ENCODE measurements at regions not wholly inside any gene's neighbourhood (a gene's known extent, or its start where the extent isn't known, plus 50 kb on each side); places are given as distances from the start of the nearest gene placed in this dataset.
"Not testable (repeated sequence)": the region's sequence is repeated elsewhere in the genome, so short reads cannot be mapped to it uniquely, and the experiment has no call there.

GRCh38 chr4:75391489-75392166 is 122.6 kb downstream of the RCHY1 start:
- no peaks in the 10 kb centered on the region for H3K9me3 ChIP-seq (ENCODE audit: insufficient read depth, low read depth, low read length)

DNA sequence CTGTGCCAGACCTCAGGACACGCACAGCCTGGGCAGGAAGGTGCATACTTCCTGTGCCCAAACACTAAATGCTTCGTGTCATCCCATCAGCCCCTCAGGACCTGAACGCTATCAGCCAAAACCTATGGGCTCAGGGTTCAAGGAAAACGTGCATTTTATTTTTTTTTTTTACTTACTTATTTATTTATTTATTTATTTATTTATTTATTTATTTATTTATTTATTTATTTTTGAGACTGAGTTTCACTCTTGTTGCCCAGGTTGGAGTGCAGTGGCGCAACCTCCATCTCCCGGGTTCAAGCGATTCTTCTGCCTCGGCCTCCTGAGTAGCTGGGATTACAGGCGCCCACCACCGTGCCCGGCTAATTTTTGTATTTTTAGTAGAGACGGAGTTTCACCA is 127.8 kb downstream of the RCHY1 start:
- H3K4me1 ChIP-seq (ENCODE audit: insufficient read depth, low read length, poor library complexity, severe bottlenecking); H3K27me3 ChIP-seq (ENCODE audit: insufficient read depth, low read length, poor library complexity, severe bottlenecking): not testable (repeated sequence)

More at GRCh38 chr4:75391489-75392166, 122.6 kb downstream of the RCHY1 start:
- Histone ChIP-seq H3K27me3 (ENCODE audit: insufficient read depth, low read length, poor library complexity, severe bottlenecking) (no peaks in the 10 kb centered on the region), H3F3A (ENCODE audit: low read depth) (no peaks in the 10 kb centered on the region), H3K9me2 (replicated peaks; ENCODE audit: low read depth, low read length) (no peaks in the 10 kb centered on the region), H4K20me1 (ENCODE audit: insufficient read depth, low read length, poor library complexity, severe bottlenecking) (no peaks in the 10 kb centered on the region), H2AFZ (ENCODE audit: low read length) (no peak overlapping the region), H3K36me3 (ENCODE audit: insufficient read depth, low read length) (no peaks in the 10 kb centered on the region), H3K79me2 (ENCODE audit: insufficient read depth, low read length) (no peaks in the 10 kb centered on the region), H3K4me1 (ENCODE audit: insufficient read depth, low read length, poor library complexity, severe bottlenecking) (no peaks in the 10 kb centered on the region), H3K9ac (ENCODE audit: low read depth, low read length, poor library complexity, severe bottlenecking) (no peak overlapping the region), H3K4me2 (ENCODE audit: low read depth, low read length, poor library complexity, severe bottlenecking) (no peak overlapping the region), H3K4me3 (ENCODE audit: low read length, poor library complexity, severe bottlenecking) (no peak overlapping the region)
- TF ChIP-seq CTCF (conservative IDR thresholded peaks at IDR 0.05; ENCODE audit: low read length) (no peak), EZH2phosphoT487 (IDR thresholded peaks at IDR 0.05; ENCODE audit: borderline replicate concordance) (no peak)

GRCh38 chr4:75385106-75385505 is 129.1 kb downstream of the RCHY1 start:
- Histone ChIP-seq H4K20me1 (ENCODE audit: insufficient read depth, low read length, poor library complexity, severe bottlenecking) (no peaks in the 10 kb centered on the region), H3K4me1 (ENCODE audit: insufficient read depth, low read length, poor library complexity, severe bottlenecking) (no peaks in the 10 kb centered on the region), H3K4me2 (ENCODE audit: low read depth, low read length, poor library complexity, severe bottlenecking) (no peak overlapping the region), H3K27me3 (ENCODE audit: insufficient read depth, low read length, poor library complexity, severe bottlenecking) (no peaks in the 10 kb centered on the region), H2AFZ (ENCODE audit: low read length) (no peak overlapping the region), H3K9me3 (ENCODE audit: insufficient read depth, low read depth, low read length) (no peaks in the 10 kb centered on the region), H3F3A (ENCODE audit: low read depth) (no peaks in the 10 kb centered on the region), H3K79me2 (ENCODE audit: insufficient read depth, low read length) (no peaks in the 10 kb centered on the region), H3K9me2 (replicated peaks; ENCODE audit: low read depth, low read length) (no peaks in the 10 kb centered on the region), H3K36me3 (ENCODE audit: insufficient read depth, low read length) (no peaks in the 10 kb centered on the region), H3K9ac (ENCODE audit: low read depth, low read length, poor library complexity, severe bottlenecking) (no peak overlapping the region), H3K4me3 (ENCODE audit: low read length, poor library complexity, severe bottlenecking) (no peak overlapping the region)
- no peak for TF ChIP-seq EZH2phosphoT487 (IDR thresholded peaks at IDR 0.05; ENCODE audit: borderline replicate concordance)
- TF ChIP-seq CTCF (conservative IDR thresholded peaks at IDR 0.05; ENCODE audit: low read length) = no peak

More for the DNA sequence above, 127.8 kb downstream of the RCHY1 start:
- H3K36me3 ChIP-seq (ENCODE audit: insufficient read depth, low read length); H2AFZ ChIP-seq (ENCODE audit: low read length); H3K9me2 ChIP-seq (replicated peaks; ENCODE audit: low read depth, low read length); H3F3A ChIP-seq (ENCODE audit: low read depth); H3K9ac ChIP-seq (ENCODE audit: low read depth, low read length, poor library complexity, severe bottlenecking); H3K79me2 ChIP-seq (ENCODE audit: insufficient read depth, low read length); H3K4me2 ChIP-seq (ENCODE audit: low read depth, low read length, poor library complexity, severe bottlenecking); H3K9me3 ChIP-seq (ENCODE audit: insufficient read depth, low read depth, low read length); H4K20me1 ChIP-seq (ENCODE audit: insufficient read depth, low read length, poor library complexity, severe bottlenecking); H3K4me3 ChIP-seq (ENCODE audit: low read length, poor library complexity, severe bottlenecking): not testable (repeated sequence)

DNA sequence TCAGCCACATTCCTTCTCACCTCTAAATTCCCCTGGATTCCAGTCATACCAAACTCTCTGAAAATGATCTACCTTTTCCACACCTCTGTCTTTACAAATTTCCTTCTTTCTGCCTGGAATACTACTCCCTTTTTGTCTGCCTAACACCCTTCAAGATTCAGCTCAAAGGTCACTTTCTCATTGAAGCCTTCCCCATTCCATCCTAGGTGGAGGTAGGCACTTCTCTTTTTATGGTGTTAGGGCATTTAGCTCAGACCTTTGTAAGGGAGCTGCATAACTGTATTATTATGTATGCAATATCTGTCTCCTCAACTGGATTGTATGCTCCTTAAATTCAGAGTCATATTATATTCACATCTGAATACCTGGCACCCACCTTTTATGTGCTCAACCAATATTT is 137.7 kb downstream of the RCHY1 start:
- Histone ChIP-seq H3K4me2 (ENCODE audit: low read depth, low read length, poor library complexity, severe bottlenecking) (no peak overlapping the region), H3K4me1 (ENCODE audit: insufficient read depth, low read length, poor library complexity, severe bottlenecking) (no peaks in the 10 kb centered on the region), H3K9ac (ENCODE audit: low read depth, low read length, poor library complexity, severe bottlenecking) (no peak overlapping the region), H3K36me3 (ENCODE audit: insufficient read depth, low read length) (no peaks in the 10 kb centered on the region), H3K9me3 (ENCODE audit: insufficient read depth, low read depth, low read length) (no peaks in the 10 kb centered on the region), H3K79me2 (ENCODE audit: insufficient read depth, low read length) (no peaks in the 10 kb centered on the region), H3K4me3 (ENCODE audit: low read length, poor library complexity, severe bottlenecking) (no peak overlapping the region), H3F3A (ENCODE audit: low read depth) (no peaks in the 10 kb centered on the region), H2AFZ (ENCODE audit: low read length) (no peak overlapping the region), H4K20me1 (ENCODE audit: insufficient read depth, low read length, poor library complexity, severe bottlenecking) (no peaks in the 10 kb centered on the region), H3K27me3 (ENCODE audit: insufficient read depth, low read length, poor library complexity, severe bottlenecking) (no peaks in the 10 kb centered on the region), H3K9me2 (replicated peaks; ENCODE audit: low read depth, low read length) (no peaks in the 10 kb centered on the region)
- TF ChIP-seq EZH2phosphoT487 (IDR thresholded peaks at IDR 0.05; ENCODE audit: borderline replicate concordance) = no peak
- TF ChIP-seq CTCF (conservative IDR thresholded peaks at IDR 0.05; ENCODE audit: low read length) = no peak
